ENCODE measurements at regions not wholly inside any gene's neighbourhood (a gene's known extent, or its start where the extent isn't known, plus 50 kb on each side); places are given as distances from the start of the nearest gene placed in this dataset.

DNA sequence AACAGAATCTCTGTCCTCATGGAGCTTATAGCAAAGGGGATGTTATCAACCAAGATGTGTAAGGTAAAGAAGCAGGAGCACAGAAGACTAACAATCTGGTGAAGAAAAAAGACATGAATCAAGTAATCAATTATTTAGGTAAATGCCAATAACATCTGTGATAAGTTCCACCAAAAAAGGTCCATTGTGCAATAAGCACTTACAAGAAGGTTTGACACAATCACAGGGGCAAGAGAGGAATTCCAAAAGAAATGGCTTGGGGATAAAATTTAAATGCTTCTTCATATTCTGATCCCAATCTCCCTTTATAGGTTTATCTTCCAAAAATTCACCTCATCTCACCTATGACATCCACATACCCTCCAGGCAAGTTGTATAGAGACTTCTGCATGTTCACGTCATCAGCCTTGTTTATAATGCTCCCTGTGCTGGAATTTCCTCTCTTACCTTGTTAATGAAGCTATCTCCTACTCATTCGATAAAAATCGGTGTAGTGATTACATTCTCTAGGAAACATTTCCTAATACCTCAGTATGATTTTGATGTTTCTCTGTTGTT lies 53.6 kb upstream of the DPT start:
- no peaks in the 10 kb centered on the region for H3K36me3 ChIP-seq
- DNase-seq: no peak
- TF ChIP-seq CTCF (IDR thresholded peaks at IDR 0.05) (no peak), EP300 (IDR thresholded peaks at IDR 0.05) (no peak), POLR2A (IDR thresholded peaks at IDR 0.05) (no peak), POLR2AphosphoS5 (IDR thresholded peaks at IDR 0.05) (no peak)
- H3K27me3 ChIP-seq: no peaks in the 10 kb centered on the region
- H3K27ac ChIP-seq: no peak overlapping the region
- H3K9me3 ChIP-seq: no peaks in the 10 kb centered on the region
- H3K4me3 ChIP-seq: no peak overlapping the region
- H3K4me1 ChIP-seq: no peaks in the 10 kb centered on the region
- no peak for ATAC-seq (ENCODE audit: low FRiP score in 2 of 2)
- 53 to 79% methylated on average over 3 of the region's 3 CpGs for WGBS, 2 donors

DNA sequence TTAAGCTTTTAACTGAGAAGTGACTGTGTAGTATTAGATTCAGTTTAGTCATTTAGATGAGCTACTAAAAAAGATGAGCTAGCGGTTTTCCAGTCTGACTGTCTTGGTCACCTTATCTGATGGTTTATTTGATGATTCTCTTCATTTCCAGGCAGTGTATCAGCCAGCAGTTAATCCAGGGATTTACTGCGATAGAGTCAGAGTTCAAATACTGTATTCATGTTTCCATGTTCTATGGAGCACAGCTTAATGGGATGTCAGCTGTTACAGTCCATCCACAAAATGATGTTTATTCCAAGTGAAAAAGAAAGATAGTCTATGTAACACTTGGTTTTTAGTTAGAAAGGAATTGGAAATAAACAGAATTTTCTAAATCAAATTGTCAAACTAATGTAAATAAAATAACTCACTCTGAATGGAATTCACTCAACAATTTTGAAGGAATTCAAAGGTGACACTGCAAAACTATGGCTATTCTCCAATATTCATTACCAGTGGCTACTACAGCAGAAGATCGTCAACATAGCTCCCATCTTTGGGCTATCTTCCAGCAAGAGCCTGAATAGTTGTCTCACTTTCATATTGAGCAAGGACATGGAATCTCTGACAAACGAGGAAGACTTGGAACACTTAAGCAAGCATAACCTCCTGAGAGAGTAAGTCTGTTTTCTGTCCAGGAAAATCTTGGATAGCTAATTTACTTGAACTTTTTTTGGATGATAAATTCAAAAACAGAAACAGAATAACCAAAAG lies 54.6 kb upstream of the DPT start:
- no peak for TF ChIP-seq POLR2A (IDR thresholded peaks at IDR 0.05)
- no peak for TF ChIP-seq EP300 (IDR thresholded peaks at IDR 0.05)
- TF ChIP-seq CTCF (IDR thresholded peaks at IDR 0.05): no peak
- TF ChIP-seq POLR2AphosphoS5 (IDR thresholded peaks at IDR 0.05): no peak

DNA sequence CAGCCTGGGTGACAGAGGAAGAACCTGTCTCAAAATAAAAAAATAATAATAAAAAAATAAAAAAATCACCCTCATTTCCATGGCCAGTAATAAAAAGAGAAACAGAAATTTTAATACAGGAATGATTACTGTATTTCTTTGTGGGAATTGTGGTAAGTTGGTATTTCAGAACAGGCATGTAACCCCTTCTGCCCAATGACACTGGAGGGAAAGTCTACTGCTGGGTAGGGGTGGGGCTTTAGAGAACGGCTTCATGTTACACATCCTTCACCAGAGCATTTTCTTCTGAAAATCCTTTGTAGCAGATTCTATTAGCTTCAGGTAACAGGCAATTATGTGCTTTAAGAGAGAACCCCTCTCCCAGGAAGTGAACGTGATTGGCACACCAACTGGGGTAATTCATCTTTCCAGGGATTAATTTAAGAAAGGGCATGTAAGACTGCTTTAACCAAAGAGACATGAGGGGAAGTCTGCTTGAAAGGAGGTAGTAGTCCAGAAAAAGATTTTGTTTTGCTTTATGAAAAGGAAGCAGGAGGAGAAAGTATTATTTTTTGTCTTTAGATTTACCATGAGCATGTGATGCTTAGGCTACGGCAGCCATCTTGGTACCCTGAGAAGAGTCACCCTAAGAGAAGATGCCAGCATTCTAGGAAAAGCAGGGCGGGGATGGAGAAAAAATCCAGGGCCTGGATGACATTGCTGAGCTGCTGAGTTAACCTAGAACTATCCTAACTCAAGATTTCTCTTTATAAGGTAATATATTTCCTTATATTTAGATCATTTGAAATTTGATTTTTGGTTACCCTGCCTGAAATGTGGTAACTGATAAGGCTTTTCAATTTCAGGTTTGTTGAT lies 57.7 kb upstream of the DPT start:
- TF ChIP-seq EP300 (IDR thresholded peaks at IDR 0.05) (no peak), POLR2AphosphoS5 (IDR thresholded peaks at IDR 0.05) (no peak), CTCF (IDR thresholded peaks at IDR 0.05) (no peak), POLR2A (IDR thresholded peaks at IDR 0.05) (no peak)
- no peak for ATAC-seq (ENCODE audit: low FRiP score in 2 of 2)
- no peaks in the 10 kb centered on the region for H3K36me3 ChIP-seq

More for the DNA sequence above, 54.6 kb upstream of the DPT start:
- Histone ChIP-seq H3K36me3 (no peaks in the 10 kb centered on the region), H3K4me3 (no peak overlapping the region), H3K27ac (no peak overlapping the region), H3K4me1 (no peaks in the 10 kb centered on the region), H3K27me3 (no peaks in the 10 kb centered on the region), H3K9me3 (no peaks in the 10 kb centered on the region)
- no peak for DNase-seq
- WGBS, 2 donors: 51 to 63% methylated on average over 4 of the region's 4 CpGs
- peak in 1 of 2 donors; percentile 93 for ATAC-seq (ENCODE audit: low FRiP score in 2 of 2)

DNA sequence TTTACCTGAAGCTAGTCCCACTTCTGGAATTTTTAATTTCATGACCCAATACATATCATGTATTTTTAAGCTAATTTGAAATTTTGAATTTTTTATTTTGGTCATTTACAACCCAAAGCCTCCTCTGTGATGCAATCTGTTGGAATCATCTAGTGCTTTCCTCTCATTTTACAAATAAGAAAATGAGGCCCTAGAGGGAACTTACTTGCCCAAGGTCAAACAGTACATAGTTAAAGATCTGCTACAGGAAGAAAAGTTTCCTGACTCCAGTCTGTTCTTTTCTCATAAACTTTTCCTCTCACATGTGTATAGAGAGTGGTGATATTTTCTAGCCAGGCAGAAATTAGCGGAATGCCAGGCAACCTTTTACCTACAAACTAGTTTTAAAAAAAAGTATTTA lies 59.3 kb upstream of the DPT start:
- H3K4me1 ChIP-seq: no peaks in the 10 kb centered on the region
- WGBS, 2 donors: 100% methylated on average over 1 of the region's 1 CpG
- no peaks in the 10 kb centered on the region for H3K9me3 ChIP-seq
- TF ChIP-seq CTCF (IDR thresholded peaks at IDR 0.05): no peak
- no peak for TF ChIP-seq POLR2AphosphoS5 (IDR thresholded peaks at IDR 0.05)
- TF ChIP-seq EP300 (IDR thresholded peaks at IDR 0.05): no peak
- no peak overlapping the region for H3K27ac ChIP-seq
- ATAC-seq (ENCODE audit: low FRiP score in 2 of 2) (no peak), DNase-seq (no peak)
- H3K27me3 ChIP-seq: no peaks in the 10 kb centered on the region
- H3K4me3 ChIP-seq: no peak overlapping the region
- no peaks in the 10 kb centered on the region for H3K36me3 ChIP-seq

More for the DNA sequence above, 57.7 kb upstream of the DPT start:
- WGBS, 2 donors: 69 to 87% methylated on average over 4 of the region's 4 CpGs
- Histone ChIP-seq H3K27me3 (no peaks in the 10 kb centered on the region), H3K9me3 (no peaks in the 10 kb centered on the region), H3K27ac (no peak overlapping the region), H3K4me1 (no peaks in the 10 kb centered on the region), H3K4me3 (no peak overlapping the region)
- DNase-seq: no peak

Data from upper lobe of left lung (tissue), 6 donors.